Ishikawa (cell line): ENCODE measurements at regions not wholly inside any gene's neighbourhood (a gene's known extent, or its start where the extent isn't known, plus 50 kb on each side); places are given as distances from the start of the nearest gene placed in this dataset.

Experiments used
- CEBPB ChIP-seq: IDR thresholded peaks from 2 replicates; pipeline ENCODE4 v1.6.1; 2012
- CREB1 ChIP-seq: IDR thresholded peaks from 2 replicates; pipeline ENCODE4 v1.6.1; 2012; ENCODE audit warnings: low read depth
- EGR1 ChIP-seq: IDR thresholded peaks from 2 replicates; pipeline ENCODE4 v1.6.1; 2012
- EP300 ChIP-seq: IDR thresholded peaks from 2 replicates; pipeline ENCODE4 v1.6.1; 2012; ENCODE audit warnings: borderline replicate concordance
- FOXM1 ChIP-seq: IDR thresholded peaks from 2 replicates; pipeline ENCODE4 v1.6.1; 2012; ENCODE audit warnings: low read depth, borderline replicate concordance
- MAX ChIP-seq: IDR thresholded peaks from 2 replicates; pipeline ENCODE4 v1.6.1; 2012
- NFIC ChIP-seq: IDR thresholded peaks from 2 replicates; pipeline ENCODE4 v1.6.1; 2012
- RAD21 ChIP-seq: IDR thresholded peaks from 2 replicates; pipeline ENCODE4 v1.6.1; 2012; ENCODE audit warnings: low read depth
- TAF1 ChIP-seq: IDR thresholded peaks from 2 replicates; pipeline ENCODE4 v1.6.1; 2012; ENCODE audit warnings: low read depth, mild to moderate bottlenecking
- TCF12 ChIP-seq: IDR thresholded peaks from 2 replicates; pipeline ENCODE4 v1.6.1; 2012; ENCODE audit warnings: low read depth
- TEAD4 ChIP-seq: IDR thresholded peaks from 2 replicates; pipeline ENCODE4 v1.6.1; 2012
- YY1 ChIP-seq: IDR thresholded peaks from 2 replicates; pipeline ENCODE4 v1.6.1; 2012; ENCODE audit warnings: low read depth
- ZBTB7A ChIP-seq: IDR thresholded peaks from 2 replicates; pipeline ENCODE4 v1.6.1; 2012; ENCODE audit warnings: low read depth
- TF ChIP-seq, protein P1 (sequence below): IDR thresholded peaks from 2 replicates; pipeline ENCODE4 v1.6.1; 2012; ENCODE audit warnings: low read depth, mild to moderate bottlenecking
- TF ChIP-seq, protein P2 (sequence below): IDR thresholded peaks from 2 replicates; pipeline ENCODE4 v1.6.1; 2012

DNA sequence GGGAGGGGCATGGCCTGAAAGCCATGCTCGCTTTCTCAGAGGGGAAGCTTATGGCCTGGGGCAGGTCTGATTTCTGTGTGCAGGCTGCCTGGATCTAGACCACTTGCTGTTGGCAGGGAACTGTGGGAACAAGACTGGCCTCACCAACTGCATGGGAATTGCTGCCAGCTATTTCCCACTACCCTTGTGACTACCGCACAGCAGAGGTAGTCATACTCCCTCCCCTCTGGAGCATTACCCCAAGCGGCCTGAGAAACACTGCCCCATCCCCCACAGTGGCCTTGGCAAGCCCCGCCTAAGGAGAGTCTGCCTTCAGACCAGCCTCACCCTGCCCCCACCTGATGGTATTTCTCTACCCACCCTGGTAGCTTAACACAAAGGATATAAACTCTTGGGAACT lies 199.4 kb upstream of the CADM2 start:
- no peak for TF ChIP-seq RAD21
- TF ChIP-seq YY1, result no peak
- TF ChIP-seq EP300, result no peak

- TF ChIP-seq RAD21 (peak; percentile 44), NFIC (peak; percentile 20; the same call in 1 of the 2 replicates), CREB1 (no peak), CEBPB (no peak)
Measured at GRCh38 chr3:84772841-84773240, 185.9 kb upstream of the CADM2 start.

DNA sequence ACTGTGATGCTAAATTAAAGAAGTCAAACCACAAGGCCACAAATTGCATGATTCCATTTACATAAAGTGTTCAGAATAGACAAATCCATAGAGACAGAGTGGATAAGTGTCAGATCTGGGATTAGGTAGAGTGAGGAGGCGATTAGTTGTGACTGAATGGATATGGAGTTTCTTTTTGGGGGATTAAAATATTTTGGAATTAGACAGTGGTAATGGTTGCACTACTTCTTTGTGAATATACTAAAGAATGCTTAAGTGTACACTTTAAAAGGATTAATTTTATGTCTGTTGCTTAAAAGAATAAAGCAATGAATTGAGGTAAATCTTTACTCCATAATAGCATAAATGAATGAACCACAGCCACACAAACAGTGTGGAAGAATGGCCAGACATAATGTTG lies 175.5 kb upstream of the CADM2 start:
- no peak for TF ChIP-seq YY1

DNA sequence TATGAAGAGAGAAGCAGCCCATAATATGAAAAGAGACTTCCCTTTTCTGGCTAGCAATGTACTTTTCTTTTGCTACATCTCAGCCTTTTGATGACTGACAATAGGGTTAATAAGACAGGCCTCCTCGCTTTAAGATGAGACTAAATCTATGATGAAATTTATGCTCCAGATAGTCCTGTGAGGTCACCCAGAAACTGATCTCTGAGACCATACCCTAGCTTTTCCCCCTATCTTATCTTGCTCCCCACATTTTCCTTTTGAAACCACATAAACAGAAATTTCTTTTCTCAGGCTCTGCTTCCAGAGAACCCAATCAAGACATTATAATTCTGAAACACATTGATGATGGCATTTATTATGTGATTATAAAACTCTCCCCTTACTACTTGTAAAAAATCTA lies 168.8 kb upstream of the CADM2 start:
- TF ChIP-seq, protein P1, sequence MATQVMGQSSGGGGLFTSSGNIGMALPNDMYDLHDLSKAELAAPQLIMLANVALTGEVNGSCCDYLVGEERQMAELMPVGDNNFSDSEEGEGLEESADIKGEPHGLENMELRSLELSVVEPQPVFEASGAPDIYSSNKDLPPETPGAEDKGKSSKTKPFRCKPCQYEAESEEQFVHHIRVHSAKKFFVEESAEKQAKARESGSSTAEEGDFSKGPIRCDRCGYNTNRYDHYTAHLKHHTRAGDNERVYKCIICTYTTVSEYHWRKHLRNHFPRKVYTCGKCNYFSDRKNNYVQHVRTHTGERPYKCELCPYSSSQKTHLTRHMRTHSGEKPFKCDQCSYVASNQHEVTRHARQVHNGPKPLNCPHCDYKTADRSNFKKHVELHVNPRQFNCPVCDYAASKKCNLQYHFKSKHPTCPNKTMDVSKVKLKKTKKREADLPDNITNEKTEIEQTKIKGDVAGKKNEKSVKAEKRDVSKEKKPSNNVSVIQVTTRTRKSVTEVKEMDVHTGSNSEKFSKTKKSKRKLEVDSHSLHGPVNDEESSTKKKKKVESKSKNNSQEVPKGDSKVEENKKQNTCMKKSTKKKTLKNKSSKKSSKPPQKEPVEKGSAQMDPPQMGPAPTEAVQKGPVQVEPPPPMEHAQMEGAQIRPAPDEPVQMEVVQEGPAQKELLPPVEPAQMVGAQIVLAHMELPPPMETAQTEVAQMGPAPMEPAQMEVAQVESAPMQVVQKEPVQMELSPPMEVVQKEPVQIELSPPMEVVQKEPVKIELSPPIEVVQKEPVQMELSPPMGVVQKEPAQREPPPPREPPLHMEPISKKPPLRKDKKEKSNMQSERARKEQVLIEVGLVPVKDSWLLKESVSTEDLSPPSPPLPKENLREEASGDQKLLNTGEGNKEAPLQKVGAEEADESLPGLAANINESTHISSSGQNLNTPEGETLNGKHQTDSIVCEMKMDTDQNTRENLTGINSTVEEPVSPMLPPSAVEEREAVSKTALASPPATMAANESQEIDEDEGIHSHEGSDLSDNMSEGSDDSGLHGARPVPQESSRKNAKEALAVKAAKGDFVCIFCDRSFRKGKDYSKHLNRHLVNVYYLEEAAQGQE, result no peak
- no peak for TF ChIP-seq CREB1
- TF ChIP-seq, protein P2, sequence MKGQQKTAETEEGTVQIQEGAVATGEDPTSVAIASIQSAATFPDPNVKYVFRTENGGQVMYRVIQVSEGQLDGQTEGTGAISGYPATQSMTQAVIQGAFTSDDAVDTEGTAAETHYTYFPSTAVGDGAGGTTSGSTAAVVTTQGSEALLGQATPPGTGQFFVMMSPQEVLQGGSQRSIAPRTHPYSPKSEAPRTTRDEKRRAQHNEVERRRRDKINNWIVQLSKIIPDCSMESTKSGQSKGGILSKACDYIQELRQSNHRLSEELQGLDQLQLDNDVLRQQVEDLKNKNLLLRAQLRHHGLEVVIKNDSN, result no peak
- TF ChIP-seq EGR1, result no peak
- no peak for TF ChIP-seq TAF1
- TF ChIP-seq EP300, result no peak

GRCh38 chr3:84806958-84807357 lies 151.8 kb upstream of the CADM2 start:
- TF ChIP-seq YY1 (no peak), EGR1 (no peak), NFIC (no peak), CEBPB (no peak), EP300 (no peak), TEAD4 (no peak), MAX (no peak), RAD21 (no peak), FOXM1 (no peak), ZBTB7A (no peak)
- TF ChIP-seq, protein P2, result no peak
- TF ChIP-seq, protein P1, result no peak

GRCh38 chr3:84820126-84820525 lies 138.7 kb upstream of the CADM2 start:
- no peak for TF ChIP-seq EGR1
- no peak for TF ChIP-seq TEAD4
- TF ChIP-seq FOXM1, result no peak
- TF ChIP-seq NFIC, result no peak
- TF ChIP-seq CEBPB, result no peak
- TF ChIP-seq CREB1, result no peak
- TF ChIP-seq MAX, result no peak
- no peak for TF ChIP-seq TAF1
- no peak for TF ChIP-seq RAD21
- no peak for TF ChIP-seq TCF12
- TF ChIP-seq ZBTB7A, result no peak
- TF ChIP-seq, protein P1, result no peak
- TF ChIP-seq EP300, result no peak
- TF ChIP-seq YY1, result no peak
- TF ChIP-seq, protein P2, result no peak
